ENCODE measurements at regions not wholly inside any gene's neighbourhood (a gene's known extent, or its start where the extent isn't known, plus 50 kb on each side); places are given as distances from the start of the nearest gene placed in this dataset.

DNA sequence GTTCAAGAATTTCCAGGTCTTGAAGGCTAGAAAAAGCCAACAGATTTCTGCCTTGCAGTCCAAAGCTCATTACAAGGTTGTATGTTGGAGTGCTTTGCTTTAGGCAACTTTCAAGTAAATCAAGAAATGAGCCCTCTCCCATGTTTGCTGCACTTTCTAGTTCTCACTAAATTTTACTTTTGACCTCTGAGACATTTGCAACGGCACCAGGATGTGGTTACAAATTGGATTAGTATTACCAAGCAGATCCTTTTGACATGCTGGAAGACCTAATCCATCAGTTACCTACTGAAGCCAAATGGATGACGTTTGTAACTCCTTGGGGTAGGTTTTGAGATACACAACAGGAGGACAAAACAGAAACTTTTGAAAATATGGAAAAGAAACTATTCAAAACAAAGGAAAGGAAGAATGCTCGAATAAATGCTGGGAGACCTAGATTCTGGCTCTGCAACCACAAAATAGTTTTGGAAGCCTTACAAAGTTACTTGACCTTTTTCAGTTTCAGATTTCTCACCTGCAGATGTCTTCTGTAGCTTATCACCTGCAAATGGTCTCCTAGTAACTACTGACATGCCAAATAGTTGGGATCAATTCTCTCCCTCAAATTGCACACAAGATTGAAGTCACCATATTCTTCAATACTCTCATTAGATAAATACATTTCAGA, 251.7 kb upstream of the ADGRL2 start:
- TF ChIP-seq EZH2 (IDR thresholded peaks at IDR 0.05) (no peak), POLR2AphosphoS5 (IDR thresholded peaks at IDR 0.05; ENCODE audit: borderline replicate concordance, low read depth, low read length) (no peak)

Data from SK-N-MC (cell line).